ENCODE measurements at regions not wholly inside any gene's neighbourhood (a gene's known extent, or its start where the extent isn't known, plus 50 kb on each side); places are given as distances from the start of the nearest gene placed in this dataset.

DNA sequence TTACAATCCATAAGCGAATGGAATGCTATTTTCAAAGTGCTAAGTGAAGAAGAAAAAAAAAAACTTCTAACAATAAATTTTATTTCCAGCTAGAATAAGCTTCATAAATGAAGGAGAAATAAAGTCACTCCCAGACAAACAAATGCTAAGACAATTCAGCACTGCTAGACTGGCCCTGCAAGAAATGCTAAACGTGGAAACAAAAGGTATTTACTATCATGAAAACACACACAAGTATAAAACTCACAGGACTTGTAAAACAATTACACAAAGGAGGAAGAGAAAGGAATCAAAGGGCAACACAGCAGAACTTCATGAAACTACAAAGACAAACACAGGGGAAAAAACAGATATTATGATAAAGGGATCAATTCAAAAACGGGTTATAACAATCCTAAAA, 85.8 kb upstream of the NELL2 start:
- no peak for DNase-seq

DNA sequence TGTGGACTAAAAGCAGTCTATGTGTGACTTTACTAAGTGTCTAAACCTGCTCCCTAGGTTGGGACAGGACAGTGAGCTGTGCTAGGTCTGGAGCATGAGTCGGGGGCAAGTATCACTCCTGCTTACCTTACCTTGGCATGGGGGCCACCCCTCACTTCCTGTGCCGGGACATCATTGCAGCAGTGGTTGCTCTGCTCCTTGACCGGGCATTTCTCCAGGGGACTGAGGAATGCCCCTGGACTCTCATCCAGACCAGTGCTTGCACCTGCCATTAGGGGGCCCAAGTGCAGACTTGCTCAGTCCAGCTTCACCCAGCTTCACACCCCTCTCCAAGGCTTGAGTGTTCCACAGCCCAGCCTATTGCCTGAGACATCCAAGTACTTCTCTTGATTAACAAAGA, 84.7 kb upstream of the NELL2 start:
- DNase-seq = no peak

- no peak for DNase-seq
Observed at GRCh38 chr12:44960423-44960822, 84.3 kb upstream of the NELL2 start.

DNA sequence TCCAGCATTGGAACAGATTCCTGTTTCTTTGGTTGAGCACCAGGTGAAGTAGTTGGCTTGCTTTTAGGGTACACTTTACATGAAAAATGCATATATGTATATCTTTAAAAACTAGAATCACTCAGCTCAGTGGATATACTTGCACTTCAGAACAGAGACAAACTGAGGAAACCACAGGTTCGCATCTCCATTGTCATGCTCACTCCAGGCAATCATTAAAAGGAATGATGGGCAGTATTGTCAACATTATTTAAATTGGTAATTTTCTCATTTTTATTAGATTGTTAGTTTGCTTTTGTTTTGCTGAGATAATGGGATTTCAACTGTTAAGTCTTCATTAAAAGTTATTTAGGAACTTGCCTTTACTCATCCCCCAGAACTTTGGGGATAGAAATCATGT, 71.0 kb upstream of the NELL2 start:
- DNase-seq = no peak

DNA sequence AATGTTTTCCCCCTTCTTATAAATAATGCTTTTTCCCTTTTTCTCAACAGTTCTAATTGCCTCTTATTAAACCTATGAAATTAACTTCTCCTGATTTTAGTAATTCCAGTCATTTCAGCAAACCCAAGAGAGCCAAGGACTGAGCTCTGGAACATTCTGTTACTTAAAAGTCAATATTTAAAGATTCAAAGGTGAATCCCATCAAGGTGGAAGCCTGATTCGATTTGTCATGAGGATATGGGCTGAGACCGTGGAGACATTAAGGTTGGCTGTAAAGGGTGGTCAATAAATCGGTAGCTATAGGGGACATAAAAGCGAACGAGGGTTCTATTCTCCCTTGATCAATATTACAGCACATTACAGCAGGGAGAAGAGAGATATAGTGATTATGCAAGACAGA, 66.6 kb upstream of the NELL2 start:
- no peak for DNase-seq

DNA sequence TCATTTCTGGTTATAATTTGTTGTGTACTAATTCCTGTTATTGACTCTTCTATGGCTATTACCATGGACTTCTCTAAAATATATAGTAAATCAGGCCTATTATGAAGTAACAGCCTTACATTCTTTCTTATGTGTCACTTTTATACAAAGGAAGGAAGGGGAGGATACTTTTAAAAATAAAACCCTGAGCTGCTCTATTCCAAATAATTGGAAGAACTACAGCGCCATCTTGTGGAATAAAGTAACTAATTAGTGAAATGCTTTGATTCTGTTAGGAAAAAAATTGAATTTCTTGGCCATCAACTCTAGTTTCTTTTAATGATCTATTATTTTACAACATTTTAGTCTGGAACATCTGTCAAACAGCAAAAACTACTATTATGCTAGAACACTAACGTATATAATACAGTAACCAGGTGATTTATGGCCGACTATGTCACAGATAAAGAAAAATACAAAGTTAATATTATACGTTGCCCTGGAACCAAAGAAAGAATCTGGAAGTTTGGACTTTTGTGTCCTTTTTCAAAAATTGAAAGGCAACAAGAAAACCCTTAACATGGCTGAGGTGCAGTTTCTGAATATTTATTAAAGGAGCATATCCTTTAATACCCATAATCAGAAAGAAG, 55.0 kb upstream of the NELL2 start:
- DNase-seq = peak in 1 of 2 donors; percentile 60

DNA sequence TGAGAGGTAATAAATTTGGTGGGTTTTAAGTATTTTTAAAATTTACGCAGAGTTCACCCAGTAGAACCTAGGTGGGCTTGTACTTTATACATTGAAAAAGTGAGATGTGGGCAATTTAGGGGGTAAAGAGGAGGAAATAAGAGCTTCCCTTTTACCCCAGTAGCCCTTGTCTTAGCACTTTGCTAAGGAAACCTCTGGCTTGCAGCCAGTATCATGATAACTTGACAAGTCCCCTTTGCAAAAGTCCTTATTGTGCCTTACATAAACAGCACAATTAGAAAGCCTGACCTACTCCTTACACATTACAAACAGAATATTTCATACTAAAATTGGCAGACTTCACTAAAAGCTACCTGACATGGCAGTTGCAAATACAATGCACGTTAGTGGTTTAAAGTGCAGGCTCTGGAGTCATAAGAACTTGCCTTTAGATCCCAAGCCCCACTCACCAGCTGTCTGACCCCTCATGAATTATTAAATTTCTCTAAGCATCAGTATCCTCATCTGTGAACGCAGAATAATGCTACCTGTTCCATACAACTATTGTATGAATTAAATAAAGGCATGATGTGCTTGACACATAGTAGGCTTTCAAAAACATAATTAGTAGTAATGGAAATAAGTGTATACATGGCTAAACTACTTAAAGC, 53.2 kb upstream of the NELL2 start:
- no peak for DNase-seq

Data from bone marrow (tissue), 2 donors.